ENCODE measurements at regions not wholly inside any gene's neighbourhood (a gene's known extent, or its start where the extent isn't known, plus 50 kb on each side); places are given as distances from the start of the nearest gene placed in this dataset.

DNA sequence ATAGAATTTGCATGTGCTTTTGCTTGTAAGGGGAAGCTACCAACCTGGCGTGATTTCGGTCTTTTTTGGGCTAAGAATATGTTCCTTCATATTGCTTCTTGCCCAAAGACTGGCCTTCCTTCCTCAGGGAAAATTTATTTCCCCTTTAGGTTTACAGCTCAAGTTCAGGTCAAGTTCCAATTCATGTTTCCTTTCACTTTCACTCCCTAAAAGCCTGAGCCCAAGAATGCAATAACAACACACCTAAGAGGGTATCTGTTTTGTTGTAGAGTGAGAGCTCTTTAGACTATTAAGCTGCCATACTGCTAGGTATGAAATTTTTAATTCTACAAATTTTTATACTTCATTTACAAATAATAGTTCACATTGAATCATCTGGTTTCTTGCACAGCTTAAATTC is 299.6 kb downstream of the TLL1 start:
- DNase-seq (ENCODE audit: low spot score) (no peak), ATAC-seq (no peak), FAIRE-seq (no peak)
- no peak overlapping the region for H3K27ac ChIP-seq (ENCODE audit: extremely low read length, insufficient read depth, low read length)
- no peaks in the 10 kb centered on the region for H3K27me3 ChIP-seq (ENCODE audit: control insufficient read depth in 1 of 2, insufficient read depth in 2 of 2, low read length in 2 of 2)
- H4K20me1 ChIP-seq (ENCODE audit: insufficient read depth, low read length), result no peaks in the 10 kb centered on the region
- no TSS peak for BruUV-seq (replicated peaks)
- no peaks in the 10 kb centered on the region for H3K4me1 ChIP-seq (ENCODE audit: insufficient read depth, low read length)
- no peaks in the 10 kb centered on the region for H3K9me3 ChIP-seq (ENCODE audit: low read length)
- in situ Hi-C loops (cut with HindIII; ENCODE audit: extremely low pct_ligation_motif_present, low pct_unique_long_range_greater_than_20kb) (no loop called here), intact Hi-C loops (cut with micrococcal nuclease; ENCODE audit: unreplicated experiment) (no loop called here)
- POLR2A ChIA-PET, result no interaction called here
- TF ChIP-seq MTF2 (CRISPR knock-in tag; IDR thresholded peaks at IDR 0.05; ENCODE audit: borderline replicate concordance) (no peak), SOX5 (CRISPR knock-in tag; IDR thresholded peaks at IDR 0.05; ENCODE audit: borderline replicate concordance) (no peak), RARG (CRISPR knock-in tag; IDR thresholded peaks at IDR 0.05; ENCODE audit: low read depth) (no peak), THAP7 (CRISPR knock-in tag; IDR thresholded peaks at IDR 0.05) (no peak)
- TF ChIP-seq, protein P1, sequence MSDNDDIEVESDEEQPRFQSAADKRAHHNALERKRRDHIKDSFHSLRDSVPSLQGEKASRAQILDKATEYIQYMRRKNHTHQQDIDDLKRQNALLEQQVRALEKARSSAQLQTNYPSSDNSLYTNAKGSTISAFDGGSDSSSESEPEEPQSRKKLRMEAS (IDR thresholded peaks at IDR 0.05), result no peak
- H3K4me3 ChIP-seq (replicated peaks in 1 of 3; ENCODE audit: insufficient read depth in 1 of 3, low read depth in 2 of 3, low read length in 3 of 3), result no peak overlapping the region
- no peak overlapping the region for H2AFZ ChIP-seq (ENCODE audit: low read length)
- WGBS (ENCODE audit: low lambda C conversion rate), result 0% methylated on average over 2 of the region's 2 CpGs
- no peaks in the 10 kb centered on the region for H3K79me2 ChIP-seq (ENCODE audit: insufficient read depth, low read length)
- no peak overlapping the region for H3K4me2 ChIP-seq (ENCODE audit: low read depth, low read length)
- no peak overlapping the region for H3K9ac ChIP-seq (ENCODE audit: insufficient read depth, low read depth, low read length)
- CTCF ChIA-PET (ENCODE audit: low intra/inter-chr PET ratio, low total read pairs), result no interaction called here
- no peaks in the 10 kb centered on the region for H3K36me3 ChIP-seq (replicated peaks in 1 of 2; ENCODE audit: control insufficient read depth in 1 of 2, insufficient read depth in 2 of 2, low read length in 2 of 2)

GRCh38 chr4:166174717-166175490 is 301.9 kb downstream of the TLL1 start:
- no TSS peak for BruUV-seq (replicated peaks)
- ATAC-seq (no peak), FAIRE-seq (no peak), DNase-seq (ENCODE audit: low spot score) (no peak)
- H3K79me2 ChIP-seq (ENCODE audit: insufficient read depth, low read length), result no peaks in the 10 kb centered on the region
- no peak overlapping the region for H3K4me3 ChIP-seq (replicated peaks in 1 of 3; ENCODE audit: insufficient read depth in 1 of 3, low read depth in 2 of 3, low read length in 3 of 3)
- no peaks in the 10 kb centered on the region for H4K20me1 ChIP-seq (ENCODE audit: insufficient read depth, low read length)
- H3K36me3 ChIP-seq (replicated peaks in 1 of 2; ENCODE audit: control insufficient read depth in 1 of 2, insufficient read depth in 2 of 2, low read length in 2 of 2), result no peaks in the 10 kb centered on the region
- H3K27me3 ChIP-seq (ENCODE audit: control insufficient read depth in 1 of 2, insufficient read depth in 2 of 2, low read length in 2 of 2), result no peaks in the 10 kb centered on the region
- 12% methylated on average over 4 of the region's 4 CpGs for WGBS (ENCODE audit: low lambda C conversion rate)
- ChIA-PET CTCF (ENCODE audit: low intra/inter-chr PET ratio, low total read pairs) (no interaction called here), POLR2A (no interaction called here)
- H3K9ac ChIP-seq (ENCODE audit: insufficient read depth, low read depth, low read length), result no peak overlapping the region
- intact Hi-C loops (cut with micrococcal nuclease; ENCODE audit: unreplicated experiment) (no loop called here), in situ Hi-C loops (cut with HindIII; ENCODE audit: extremely low pct_ligation_motif_present, low pct_unique_long_range_greater_than_20kb) (no loop called here)
- H2AFZ ChIP-seq (ENCODE audit: low read length), result no peak overlapping the region
- no peak overlapping the region for H3K4me2 ChIP-seq (ENCODE audit: low read depth, low read length)
- H3K9me3 ChIP-seq (ENCODE audit: low read length), result no peaks in the 10 kb centered on the region
- no peak overlapping the region for H3K27ac ChIP-seq (ENCODE audit: extremely low read length, insufficient read depth, low read length)
- no peaks in the 10 kb centered on the region for H3K4me1 ChIP-seq (ENCODE audit: insufficient read depth, low read length)
- TF ChIP-seq FOSL2 (CRISPR knock-in tag; IDR thresholded peaks at IDR 0.05) (no peak), NFYC (CRISPR knock-in tag; IDR thresholded peaks at IDR 0.05) (no peak), TBL1XR1 (IDR thresholded peaks at IDR 0.05; ENCODE audit: borderline replicate concordance, low read length, partially characterized antibody) (no peak), GATAD1 (CRISPR knock-in tag; IDR thresholded peaks at IDR 0.05) (no peak), CREB1 (IDR thresholded peaks at IDR 0.05) (no peak), CREB1 (CRISPR knock-in tag; IDR thresholded peaks at IDR 0.05) (no peak), NR0B2 (CRISPR knock-in tag; IDR thresholded peaks at IDR 0.05) (no peak), ZNF496 (CRISPR knock-in tag; IDR thresholded peaks at IDR 0.05; ENCODE audit: insufficient replicate concordance) (no peak), ZSCAN31 (CRISPR knock-in tag; IDR thresholded peaks at IDR 0.05; ENCODE audit: low read depth) (no peak)
- TF ChIP-seq, protein P2, sequence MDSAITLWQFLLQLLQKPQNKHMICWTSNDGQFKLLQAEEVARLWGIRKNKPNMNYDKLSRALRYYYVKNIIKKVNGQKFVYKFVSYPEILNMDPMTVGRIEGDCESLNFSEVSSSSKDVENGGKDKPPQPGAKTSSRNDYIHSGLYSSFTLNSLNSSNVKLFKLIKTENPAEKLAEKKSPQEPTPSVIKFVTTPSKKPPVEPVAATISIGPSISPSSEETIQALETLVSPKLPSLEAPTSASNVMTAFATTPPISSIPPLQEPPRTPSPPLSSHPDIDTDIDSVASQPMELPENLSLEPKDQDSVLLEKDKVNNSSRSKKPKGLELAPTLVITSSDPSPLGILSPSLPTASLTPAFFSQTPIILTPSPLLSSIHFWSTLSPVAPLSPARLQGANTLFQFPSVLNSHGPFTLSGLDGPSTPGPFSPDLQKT (CRISPR knock-in tag; IDR thresholded peaks at IDR 0.05; ENCODE audit: borderline replicate concordance), result no peak
